IMR-90 (cell line): ENCODE measurements at regions not wholly inside any gene's neighbourhood (a gene's known extent, or its start where the extent isn't known, plus 50 kb on each side); places are given as distances from the start of the nearest gene placed in this dataset.

Source experiments
- ATAC-seq: fragments of 200-7000 bp; cut with Tn5 transposase; 2 replicates; pipeline ENCODE4 v1.9.1; 2020; ENCODE audit warnings: low read depth, mild to moderate bottlenecking, moderate library complexity
- BruUV-seq: library from RNA; stranded (reverse); fragments of 400-500 nt; replicated peaks from 2 replicates; lab custom pipeline; 2021; lab: Mats Ljungman, UMichigan
- CTCF ChIA-PET: fragments of 300-600 bp; formaldehyde crosslinking; extraction: SDS; loops from one replicate; lab custom pipeline; 2021; ENCODE audit warnings: antibody characterized with exemption; lab: Yijun Ruan, JAX
- POLR2A ChIA-PET: fragments of 300-600 bp; sonication (Branson Sonifier 250); formaldehyde crosslinking; loops from one replicate; lab custom pipeline; 2022; ENCODE audit warnings: antibody characterized with exemption; ENCODE audit not compliant: unreplicated experiment; lab: Charles Lee
- DNase-seq: peaks from one replicate; pipeline ENCODE4 v3.0.0; 2013
- H2AFZ ChIP-seq: replicated peaks from 2 replicates; pipeline ENCODE3; 2013; ENCODE audit warnings: low read length, mild to moderate bottlenecking; ENCODE audit not compliant: poor library complexity
- H2AK5ac ChIP-seq: 2 replicates; pipeline ENCODE4 v1.6.1; 2013; ENCODE audit warnings: low read depth, low read length, inconsistent platforms
- H2AK9ac ChIP-seq: replicated peaks from 2 replicates; pipeline ENCODE3; 2013; ENCODE audit warnings: mild to moderate bottlenecking, low read depth, low read length, moderate library complexity; ENCODE audit not compliant: poor library complexity
- H2BK120ac ChIP-seq: 2 replicates; pipeline ENCODE4 v1.6.1; 2013; ENCODE audit warnings: low read depth, low read length, inconsistent platforms
- H2BK15ac ChIP-seq: 3 replicates; pipeline ENCODE4 v1.6.1; 2013; ENCODE audit warnings: low read depth, low read length, inconsistent platforms
- H2BK20ac ChIP-seq: 2 replicates; pipeline ENCODE4 v1.6.1; 2013; ENCODE audit warnings: low read depth, mild to moderate bottlenecking, inconsistent platforms, low read length, moderate library complexity
- H2BK5ac ChIP-seq: 2 replicates; pipeline ENCODE4 v1.6.1; 2013; ENCODE audit warnings: mild to moderate bottlenecking, low read depth, low read length, inconsistent platforms; ENCODE audit not compliant: poor library complexity, severe bottlenecking
- H3K14ac ChIP-seq: replicated peaks from 2 replicates; pipeline ENCODE4 v1.6.1; 2013; ENCODE audit warnings: low read depth, low read length, inconsistent platforms
- H3K18ac ChIP-seq: 2 replicates; pipeline ENCODE4 v1.6.1; 2013; ENCODE audit warnings: low read depth, low read length, control low read depth
- H3K23ac ChIP-seq: 2 replicates; pipeline ENCODE4 v1.6.1; 2013; ENCODE audit warnings: low read depth, low read length, inconsistent platforms
- H3K27ac ChIP-seq: 2 replicates; pipeline ENCODE4 v1.5.1; 2013; ENCODE audit warnings: mild to moderate bottlenecking, control low read depth, low read length; ENCODE audit not compliant: insufficient read depth
- H3K27me3 ChIP-seq: 2 replicates; pipeline ENCODE4 v1.6.1; 2013; ENCODE audit warnings: low read length; ENCODE audit not compliant: control insufficient read depth, insufficient read depth
- H3K36me3 ChIP-seq: 2 replicates; pipeline ENCODE4 v1.6.1; 2013; ENCODE audit warnings: low read length, mixed read lengths; ENCODE audit not compliant: control insufficient read depth, insufficient read depth
- H3K4ac ChIP-seq: 2 replicates; pipeline ENCODE4 v1.6.1; 2013; ENCODE audit warnings: low read depth, low read length, inconsistent platforms
- H3K4me1 ChIP-seq: 2 replicates; pipeline ENCODE4 v1.6.1; 2013; ENCODE audit warnings: low read length, mixed read lengths; ENCODE audit not compliant: control insufficient read depth, insufficient read depth
- H3K4me2 ChIP-seq: 2 replicates; pipeline ENCODE4 v1.6.1; 2013; ENCODE audit warnings: low read depth, mild to moderate bottlenecking, control low read depth, low read length, moderate library complexity
- H3K4me3 ChIP-seq: 2 replicates; pipeline ENCODE4 v1.5.1; 2013; ENCODE audit warnings: low read depth, mild to moderate bottlenecking, control low read depth, low read length, moderate library complexity; ENCODE audit not compliant: insufficient read depth
- H3K56ac ChIP-seq: 2 replicates; pipeline ENCODE4 v1.6.1; 2013; ENCODE audit warnings: low read length, inconsistent platforms; ENCODE audit not compliant: insufficient read depth; ENCODE audit errors: extremely low read depth
- H3K79me1 ChIP-seq, 2 experiments: 2 replicates each; pipeline ENCODE4 v1.6.1; 2013; ENCODE audit warnings: low read length in 2 of 2, inconsistent platforms in 1 of 2, low read depth in 1 of 2
- H3K9ac ChIP-seq: 2 replicates; pipeline ENCODE4 v1.6.1; 2013; ENCODE audit warnings: low read depth, low read length, control low read depth
- H3K9me1 ChIP-seq: 2 replicates; pipeline ENCODE4 v1.6.1; 2013; ENCODE audit warnings: low read length, inconsistent platforms; ENCODE audit not compliant: insufficient read depth
- H3K9me3 ChIP-seq: 2 replicates; pipeline ENCODE4 v1.6.1; 2013; ENCODE audit warnings: low read length; ENCODE audit not compliant: control insufficient read depth, insufficient read depth
- H4K20me1 ChIP-seq: 2 replicates; pipeline ENCODE4 v1.6.1; 2013; ENCODE audit warnings: low read length, inconsistent platforms; ENCODE audit not compliant: insufficient read depth
- H4K5ac ChIP-seq: 2 replicates; pipeline ENCODE4 v1.6.1; 2013; ENCODE audit warnings: mild to moderate bottlenecking, low read depth, low read length, control low read depth
- H4K8ac ChIP-seq, 2 experiments: 2 replicates each; pipeline ENCODE4 v1.6.1; 2013; ENCODE audit warnings: low read depth in 2 of 2, low read length in 2 of 2, control low read depth in 1 of 2, inconsistent platforms in 1 of 2
- H4K91ac ChIP-seq: 2 replicates; pipeline ENCODE4 v1.6.1; 2013; ENCODE audit warnings: low read depth, low read length, inconsistent platforms; ENCODE audit not compliant: insufficient read depth
- BHLHE40 ChIP-seq: fragments of 150-350 bp; IDR thresholded peaks from 2 replicates; pipeline ENCODE4 v1.6.1; 2016; ENCODE audit warnings: mild to moderate bottlenecking, low read depth, low read length
- CEBPB ChIP-seq: IDR thresholded peaks from 2 replicates; pipeline ENCODE4 v1.6.1; 2012; ENCODE audit warnings: low read depth, low read length, improper control_type of control experiment
- CHD1 ChIP-seq: IDR thresholded peaks from 2 replicates; pipeline ENCODE4 v1.6.1; 2012; ENCODE audit warnings: low read depth, low read length, improper control_type of control experiment
- CTCF ChIP-seq: conservative IDR thresholded peaks from 2 replicates; pipeline ENCODE4 v1.5.1; 2012; ENCODE audit warnings: mild to moderate bottlenecking, low read depth, low read length, improper control_type of control experiment
- ELK1 ChIP-seq: fragments of 150-350 bp; IDR thresholded peaks from 2 replicates; pipeline ENCODE4 v1.6.1; 2016; ENCODE audit warnings: low read depth, mild to moderate bottlenecking, low read length, moderate library complexity, borderline replicate concordance
- FOS ChIP-seq: fragments of 150-350 bp; IDR thresholded peaks from 2 replicates; pipeline ENCODE4 v1.6.1; 2016; ENCODE audit warnings: low read depth, low read length
- MAFK ChIP-seq: IDR thresholded peaks from 2 replicates; pipeline ENCODE4 v1.6.1; 2012; ENCODE audit warnings: low read depth, low read length, improper control_type of control experiment
- MAZ ChIP-seq: IDR thresholded peaks from 2 replicates; pipeline ENCODE4 v1.6.1; 2012; ENCODE audit warnings: low read depth, mild to moderate bottlenecking, low read length, improper control_type of control experiment, moderate library complexity, borderline replicate concordance
- MXI1 ChIP-seq: IDR thresholded peaks from 2 replicates; pipeline ENCODE4 v1.6.1; 2012; ENCODE audit warnings: low read depth, mild to moderate bottlenecking, low read length, moderate library complexity, borderline replicate concordance
- NFE2L2 ChIP-seq: fragments of 150-350 bp; IDR thresholded peaks from 2 replicates; pipeline ENCODE4 v1.6.1; 2016; ENCODE audit warnings: low read depth, mild to moderate bottlenecking, low read length
- POLR2A ChIP-seq: IDR thresholded peaks from 2 replicates; pipeline ENCODE4 v1.6.1; 2012; ENCODE audit warnings: mild to moderate bottlenecking, low read depth, low read length
- RAD21 ChIP-seq: IDR thresholded peaks from 2 replicates; pipeline ENCODE4 v1.6.1; 2012; ENCODE audit warnings: low read length, improper control_type of control experiment
- RCOR1 ChIP-seq: IDR thresholded peaks from 2 replicates; pipeline ENCODE4 v1.6.1; 2012; ENCODE audit warnings: mild to moderate bottlenecking, low read length, improper control_type of control experiment; ENCODE audit not compliant: insufficient replicate concordance
- SMC3 ChIP-seq: fragments of 150-350 bp; IDR thresholded peaks from 2 replicates; pipeline ENCODE4 v1.6.1; 2016; ENCODE audit warnings: low read depth, mild to moderate bottlenecking, antibody characterized with exemption, low read length, moderate library complexity
- USF2 ChIP-seq: fragments of 150-350 bp; IDR thresholded peaks from 2 replicates; pipeline ENCODE4 v1.6.1; 2017; ENCODE audit warnings: mild to moderate bottlenecking, antibody characterized with exemption, low read length, low read depth
- WGBS, 2 experiments: methylation state at CpG; one replicate each; pipeline versions ENCODE4 v1.1.5 to v1.1.7; 2013; ENCODE audit warnings: missing lambda C conversion rate in 2 of 2; ENCODE audit not compliant: insufficient read length in 1 of 2; ENCODE audit errors: extremely low coverage in 2 of 2; 5-methylcytosine and 5-hydroxymethylcytosine counted together
- dilution Hi-C: fragments of 300-500 bp; cut with HindIII; formaldehyde crosslinking; loops from one replicate; pipeline ENCODE4 v1.14.3; 2018; ENCODE audit warnings: low sequenced_read_pairs; ENCODE audit not compliant: unreplicated experiment
- in situ Hi-C: fragments of 300-500 bp; cut with MboI; formaldehyde crosslinking; loops from 3 replicates; pipeline ENCODE4 v1.14.3; 2019; ENCODE audit warnings: low sequenced_read_pairs, inconsistent platforms, mixed read lengths
- intact Hi-C: fragments of 100-400 bp; cut with micrococcal nuclease; formaldehyde crosslinking; loops from 2 replicates; pipeline ENCODE4 v1.10.0; 2022

GRCh38 chr2:37838541-37839167 lies 86.4 kb upstream of the RMDN2 start:
- H3K4me3 ChIP-seq: no peak overlapping the region
- H3K79me1 ChIP-seq: no peaks in the 10 kb centered on the region
- no peak overlapping the region for H2BK5ac ChIP-seq
- no peak for DNase-seq
- no peaks in the 10 kb centered on the region for H3K36me3 ChIP-seq
- no peak overlapping the region for H2AK9ac ChIP-seq
- peak overlapping the region; percentile 73 for H3K18ac ChIP-seq
- ATAC-seq: no peak
- intact Hi-C loops: no loop called here
- no peaks in the 10 kb centered on the region for H3K27me3 ChIP-seq
- peak overlapping the region; percentile 0 to 68; a peak in 1 of 4 replicates for H4K8ac ChIP-seq
- peaks cover 19% of the 10 kb centered on the region for H3K4me1 ChIP-seq
- ChIA-PET CTCF (interaction anchor here (1.0 kb wide), 1 partner anchor 424 kb away, joined by 4 read pairs; no protein-coding TSS in a partner anchor), POLR2A (no interaction called here)
- H3K4ac ChIP-seq: peak overlapping the region; percentile 67
- peak overlapping the region; percentile 77 for H2BK120ac ChIP-seq
- H3K9me1 ChIP-seq: 0 out of 2 replicates have a peak, but pooled peaks cover 7% of the 10 kb centered on the region
- in situ Hi-C loops: no loop called here
- H3K23ac ChIP-seq: peak overlapping the region; percentile 42; the same call in 1 of the 2 replicates
- no peak overlapping the region for H3K4me2 ChIP-seq
- H3K56ac ChIP-seq: no peak overlapping the region
- H4K5ac ChIP-seq: peak overlapping the region; percentile 74
- H3K9ac ChIP-seq: no peak overlapping the region
- dilution Hi-C loops: no loop called here
- H4K91ac ChIP-seq: peak overlapping the region; percentile 74; the same call in 1 of the 2 replicates
- H4K20me1 ChIP-seq: no peaks in the 10 kb centered on the region
- no TSS peak for BruUV-seq
- peak overlapping the region; percentile 11; the same call in 1 of the 2 replicates for H2AK5ac ChIP-seq
- H3K27ac ChIP-seq: peak overlapping the region; percentile 50; the same call in 1 of the 2 replicates
- H3K9me3 ChIP-seq: no peaks in the 10 kb centered on the region
- H3K14ac ChIP-seq: peak overlapping the region; percentile 25
- peak overlapping the region; percentile 54; the same call in 1 of the 2 replicates for H2BK20ac ChIP-seq
- WGBS, 2 experiments: 80% methylated on average over 4 of the region's 7 CpGs; no CpG with 5 or more reads in 1 of the 2 experiments
- H2BK15ac ChIP-seq: peak overlapping the region; percentile 84; the same call in 2 of the 3 replicates
- no peak overlapping the region for H2AFZ ChIP-seq
- TF ChIP-seq USF2 (no peak), CTCF (no peak), RCOR1 (no peak), NFE2L2 (no peak), ELK1 (no peak), POLR2A (no peak), CHD1 (no peak), CEBPB (no peak), BHLHE40 (no peak), FOS (no peak), RAD21 (no peak), MXI1 (no peak), MAFK (no peak), SMC3 (no peak), MAZ (no peak)
